Naive thymus-derived CD8-positive, alpha-beta T cell (primary cell): ENCODE measurements at regions not wholly inside any gene's neighbourhood (a gene's known extent, or its start where the extent isn't known, plus 50 kb on each side); places are given as distances from the start of the nearest gene placed in this dataset.

Experiments
- ATAC-seq, 2 donors: fragments of 150-1000 bp; cut with Tn5 transposase in 1 of 2; sonication (Bioruptor Pico), chemical (Tn5 transposase) in 1 of 2; 1 replicate in 1 of 2; 2 replicates in 1 of 2; pipeline ENCODE4 v1.10.0; 2021; ENCODE audit warnings: mild to moderate bottlenecking in 2 of 2, moderate library complexity in 2 of 2
- POLR2A ChIA-PET: fragments of 350-600 bp; sonication (Branson Sonifier 250); formaldehyde crosslinking; loops from one replicate; lab custom pipeline; 2021; ENCODE audit warnings: antibody characterized with exemption; lab: Charles Lee
- DNase-seq, 10 donors: peaks; one replicate each; pipeline versions ENCODE4 v3.0.0 to v3.0.0-alpha.2; 2020 to 2022
- H3K27ac Mint-ChIP-seq, 10 donors: one replicate each; pipeline ENCODE4 v1.8.0; 2020 to 2022; ENCODE audit warnings: mild to moderate bottlenecking in 10 of 10, mixed read lengths in 10 of 10, moderate library complexity in 4 of 10, inconsistent platforms in 1 of 10
- H3K27me3 Mint-ChIP-seq, 5 donors: one replicate each; pipeline ENCODE4 v1.8.0; 2021 to 2022; ENCODE audit warnings: mixed read lengths in 5 of 5
- H3K36me3 Mint-ChIP-seq, 3 donors: one replicate each; pipeline ENCODE4 v1.8.0; 2020 to 2022; ENCODE audit warnings: mixed read lengths in 3 of 3, mild to moderate bottlenecking in 2 of 3, inconsistent platforms in 1 of 3
- H3K4me1 Mint-ChIP-seq, 4 donors: one replicate each; pipeline ENCODE4 v1.8.0; 2021 to 2022; ENCODE audit warnings: mixed read lengths in 4 of 4
- H3K4me3 Mint-ChIP-seq, 10 donors: one replicate each; pipeline ENCODE4 v1.8.0; 2020 to 2022; ENCODE audit warnings: mild to moderate bottlenecking in 10 of 10, mixed read lengths in 10 of 10, moderate library complexity in 6 of 10, inconsistent platforms in 1 of 10
- H3K9me3 Mint-ChIP-seq, 9 donors: one replicate each; pipeline ENCODE4 v1.8.0; 2020 to 2022; ENCODE audit warnings: mixed read lengths in 9 of 9, mild to moderate bottlenecking in 3 of 9, inconsistent platforms in 1 of 9, moderate library complexity in 1 of 9

GRCh38 chr6:122020588-122021264 lies 378.7 kb upstream of the HSF2 start:
- Mint-ChIP-seq H3K9me3 (peaks cover 0 to 2% (median 0%) of the 10 kb centered on the region in 9 donors), H3K36me3 (no peaks in the 10 kb centered on the region), H3K4me1 (peaks cover 4 to 10% (median 5%) of the 10 kb centered on the region in 4 donors), H3K27ac (no peak overlapping the region), H3K4me3 (no peak overlapping the region), H3K27me3 (peaks cover 0 to 7% (median 0%) of the 10 kb centered on the region in 5 donors)
- POLR2A ChIA-PET, result no interaction called here
- DNase-seq (no peak), ATAC-seq (no peak)

GRCh38 chr6:122025104-122025503 lies 374.3 kb upstream of the HSF2 start:
- Mint-ChIP-seq H3K4me1 (peaks cover 4 to 10% (median 5%) of the 10 kb centered on the region in 4 donors), H3K27ac (no peak overlapping the region), H3K9me3 (no peaks in the 10 kb centered on the region), H3K4me3 (no peak overlapping the region), H3K36me3 (no peaks in the 10 kb centered on the region), H3K27me3 (peaks cover 0 to 7% (median 0%) of the 10 kb centered on the region in 5 donors)
- peak in 1 of 10 donors; percentile 5 for DNase-seq
- POLR2A ChIA-PET, result no interaction called here
- peak in 1 of 2 donors; percentile 42 for ATAC-seq

GRCh38 chr6:122026582-122027369 lies 372.7 kb upstream of the HSF2 start:
- DNase-seq (no peak), ATAC-seq (no peak)
- H3K27me3 Mint-ChIP-seq, result peaks cover 0 to 3% (median 0%) of the 10 kb centered on the region in 5 donors
- no peaks in the 10 kb centered on the region for H3K9me3 Mint-ChIP-seq
- H3K4me1 Mint-ChIP-seq, result peaks cover 5 to 10% (median 6%) of the 10 kb centered on the region in 4 donors
- no peak overlapping the region for H3K4me3 Mint-ChIP-seq
- H3K27ac Mint-ChIP-seq, result no peak overlapping the region
- POLR2A ChIA-PET, result no interaction called here
- H3K36me3 Mint-ChIP-seq, result no peaks in the 10 kb centered on the region

GRCh38 chr6:122028933-122029522 lies 370.4 kb upstream of the HSF2 start:
- DNase-seq (no peak), ATAC-seq (no peak)
- H3K27me3 Mint-ChIP-seq, result peaks cover 0 to 8% (median 4%) of the 10 kb centered on the region in 5 donors
- H3K4me1 Mint-ChIP-seq, result peaks cover 5 to 12% (median 6%) of the 10 kb centered on the region in 4 donors
- no peaks in the 10 kb centered on the region for H3K36me3 Mint-ChIP-seq
- H3K27ac Mint-ChIP-seq, result no peak overlapping the region
- H3K9me3 Mint-ChIP-seq, result no peaks in the 10 kb centered on the region
- POLR2A ChIA-PET, result no interaction called here
- H3K4me3 Mint-ChIP-seq, result no peak overlapping the region

GRCh38 chr6:122033564-122034181 lies 365.8 kb upstream of the HSF2 start:
- POLR2A ChIA-PET, result no interaction called here
- H3K36me3 Mint-ChIP-seq, result no peaks in the 10 kb centered on the region

GRCh38 chr6:122035173-122035572 lies 364.3 kb upstream of the HSF2 start:
- Mint-ChIP-seq H3K36me3 (no peaks in the 10 kb centered on the region), H3K4me1 (peaks cover 0 to 2% (median under 1%) of the 10 kb centered on the region in 4 donors)
- DNase-seq, result no peak

More at GRCh38 chr6:122033564-122034181, 365.8 kb upstream of the HSF2 start:
- H3K9me3 Mint-ChIP-seq, result no peaks in the 10 kb centered on the region
- ATAC-seq (peak; percentile 63 to 76), DNase-seq (peak in 4 of 10 donors; percentile 18 to 55 (median 46))
- H3K4me1 Mint-ChIP-seq, result peaks cover 0 to 2% (median under 1%) of the 10 kb centered on the region in 4 donors
- peaks cover 0 to 24% (median 5%) of the 10 kb centered on the region in 5 donors for H3K27me3 Mint-ChIP-seq
- no peak overlapping the region for H3K4me3 Mint-ChIP-seq
- H3K27ac Mint-ChIP-seq, result no peak overlapping the region

GRCh38 chr6:122040261-122040660 lies 359.2 kb upstream of the HSF2 start:
- Mint-ChIP-seq H3K4me3 (no peak overlapping the region), H3K27me3 (peaks cover 7 to 42% (median 9%) of the 10 kb centered on the region in 5 donors), H3K27ac (no peak overlapping the region), H3K9me3 (no peaks in the 10 kb centered on the region), H3K4me1 (no peaks in the 10 kb centered on the region), H3K36me3 (no peaks in the 10 kb centered on the region)
- POLR2A ChIA-PET, result no interaction called here
- DNase-seq (no peak), ATAC-seq (no peak)

More at GRCh38 chr6:122035173-122035572, 364.3 kb upstream of the HSF2 start:
- H3K4me3 Mint-ChIP-seq, result no peak overlapping the region
- H3K27ac Mint-ChIP-seq, result no peak overlapping the region
- no peaks in the 10 kb centered on the region for H3K9me3 Mint-ChIP-seq
- POLR2A ChIA-PET, result no interaction called here
- ATAC-seq, result no peak
- peaks cover 0 to 24% (median 5%) of the 10 kb centered on the region in 5 donors for H3K27me3 Mint-ChIP-seq

- H3K4me3 Mint-ChIP-seq, result no peak overlapping the region
- POLR2A ChIA-PET, result no interaction called here
- peak overlapping the region in 1 of 10 donors; percentile 24 for H3K27ac Mint-ChIP-seq
- no peaks in the 10 kb centered on the region for H3K36me3 Mint-ChIP-seq
- peaks cover 7 to 33% (median 11%) of the 10 kb centered on the region in 5 donors for H3K27me3 Mint-ChIP-seq
- H3K9me3 Mint-ChIP-seq, result no peaks in the 10 kb centered on the region
- ATAC-seq (no peak), DNase-seq (no peak)
- no peaks in the 10 kb centered on the region for H3K4me1 Mint-ChIP-seq
These were observed 357.1 kb upstream of the HSF2 start for GRCh38 chr6:122042380-122042779.

- no peaks in the 10 kb centered on the region for H3K36me3 Mint-ChIP-seq
These were observed 356.3 kb upstream of the HSF2 start for GRCh38 chr6:122042960-122043735.

GRCh38 chr6:122048570-122048969 lies 350.9 kb upstream of the HSF2 start:
- Mint-ChIP-seq H3K4me1 (no peaks in the 10 kb centered on the region), H3K9me3 (no peaks in the 10 kb centered on the region), H3K27ac (no peak overlapping the region), H3K4me3 (no peak overlapping the region), H3K27me3 (peaks cover 7 to 18% (median 9%) of the 10 kb centered on the region in 5 donors), H3K36me3 (no peaks in the 10 kb centered on the region)
- ATAC-seq, result no peak
- POLR2A ChIA-PET, result no interaction called here
- DNase-seq, result no peak

More at GRCh38 chr6:122042960-122043735, 356.3 kb upstream of the HSF2 start:
- no peak for DNase-seq
- H3K9me3 Mint-ChIP-seq, result no peaks in the 10 kb centered on the region
- POLR2A ChIA-PET, result no interaction called here
- peaks cover 7 to 33% (median 14%) of the 10 kb centered on the region in 5 donors for H3K27me3 Mint-ChIP-seq
- no peak for ATAC-seq
- H3K27ac Mint-ChIP-seq, result no peak overlapping the region
- no peaks in the 10 kb centered on the region for H3K4me1 Mint-ChIP-seq
- H3K4me3 Mint-ChIP-seq, result no peak overlapping the region

GRCh38 chr6:122049341-122049740 lies 350.1 kb upstream of the HSF2 start:
- DNase-seq (no peak), ATAC-seq (no peak)
- H3K9me3 Mint-ChIP-seq, result no peaks in the 10 kb centered on the region
- H3K4me1 Mint-ChIP-seq, result no peaks in the 10 kb centered on the region
- POLR2A ChIA-PET, result no interaction called here
- H3K4me3 Mint-ChIP-seq, result no peak overlapping the region
- H3K36me3 Mint-ChIP-seq, result no peaks in the 10 kb centered on the region
- no peak overlapping the region for H3K27ac Mint-ChIP-seq
- peaks cover 6 to 11% (median 9%) of the 10 kb centered on the region in 5 donors for H3K27me3 Mint-ChIP-seq

- peaks cover 5 to 8% (median 7%) of the 10 kb centered on the region in 5 donors for H3K27me3 Mint-ChIP-seq
- H3K36me3 Mint-ChIP-seq, result no peaks in the 10 kb centered on the region
- DNase-seq, result no peak
- no peak overlapping the region for H3K4me3 Mint-ChIP-seq
- no peaks in the 10 kb centered on the region for H3K9me3 Mint-ChIP-seq
- POLR2A ChIA-PET, result no interaction called here
- ATAC-seq, result no peak
- no peak overlapping the region for H3K27ac Mint-ChIP-seq
- no peaks in the 10 kb centered on the region for H3K4me1 Mint-ChIP-seq
These were observed 349.2 kb upstream of the HSF2 start for GRCh38 chr6:122050242-122050755.
